Fibroblast of the conjunctiva (primary cell): ENCODE measurements at regions not wholly inside any gene's neighbourhood (a gene's known extent, or its start where the extent isn't known, plus 50 kb on each side); places are given as distances from the start of the nearest gene placed in this dataset.
"Not testable (repeated sequence)": the region's sequence is repeated elsewhere in the genome, so short reads cannot be mapped to it uniquely, and the experiment has no call there.

ENCODE experiments used
- DNase-seq: peaks from one replicate; pipeline ENCODE4 v3.0.0-alpha.2; 2010; ENCODE audit warnings: low read depth

DNA sequence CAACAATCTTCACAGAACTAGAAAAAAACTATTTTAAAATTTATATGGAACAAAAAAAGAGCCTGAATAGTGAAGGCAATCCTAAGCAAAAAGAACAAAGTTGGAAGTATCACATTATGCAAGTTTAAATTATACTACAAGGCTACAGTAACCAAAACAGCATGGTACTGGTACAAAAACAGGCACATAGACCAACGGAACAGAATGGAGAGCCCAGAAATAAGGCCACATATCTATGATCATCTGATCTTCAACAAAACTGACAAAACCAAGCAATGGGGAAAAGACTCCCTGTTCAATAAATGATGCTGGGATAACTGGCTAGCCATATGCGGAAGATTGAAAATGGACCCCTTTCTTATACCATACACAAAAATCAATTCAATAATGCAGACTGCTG, 74.4 kb upstream of the RTN4 start:
- not testable (repeated sequence) for DNase-seq

- DNase-seq: no peak
Observed at GRCh38 chr2:55123851-55124269, 73.6 kb upstream of the RTN4 start.

DNA sequence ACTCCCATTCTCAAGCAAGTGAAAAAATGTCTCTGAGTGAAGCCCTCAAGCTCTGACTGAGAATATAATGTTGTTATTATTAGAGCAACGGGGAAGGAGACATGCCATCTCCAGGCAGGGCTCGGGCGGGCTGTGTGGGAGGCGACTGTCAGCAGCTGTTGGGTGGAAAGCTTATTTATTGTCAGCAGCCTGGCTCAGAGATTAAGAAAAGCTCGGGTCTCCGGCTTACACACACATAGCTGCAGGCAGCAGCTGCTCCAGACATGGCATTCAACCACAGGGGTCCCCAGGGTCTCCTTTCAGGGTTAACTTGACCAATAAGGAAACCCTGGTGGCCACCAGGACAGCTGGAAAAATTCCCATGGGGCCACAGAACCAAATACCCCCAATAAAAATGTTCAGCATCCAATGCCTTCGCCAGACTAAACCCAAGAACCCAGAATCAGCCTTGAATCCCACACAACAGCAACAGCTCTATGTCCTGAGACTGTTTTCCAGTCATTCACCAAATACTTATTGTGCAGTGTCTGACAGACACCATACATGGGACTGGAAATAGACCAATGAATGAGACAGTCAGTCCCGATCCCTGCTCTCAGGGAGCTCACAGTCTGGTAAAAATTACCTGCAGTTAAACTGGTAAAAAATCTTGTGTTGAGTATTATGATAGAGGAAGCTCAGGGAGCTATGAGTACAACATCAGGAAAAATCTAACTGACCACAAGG, 70.5 kb upstream of the RTN4 start:
- DNase-seq: no peak

- DNase-seq: no peak
Observed at GRCh38 chr2:55119711-55120487, 69.6 kb upstream of the RTN4 start.

GRCh38 chr2:55118643-55119083, 68.4 kb upstream of the RTN4 start:
- DNase-seq: no peak

GRCh38 chr2:55116966-55117365, 66.7 kb upstream of the RTN4 start:
- no peak for DNase-seq

- DNase-seq: no peak
Observed at GRCh38 chr2:55116598-55116964, 66.3 kb upstream of the RTN4 start.

GRCh38 chr2:55115761-55116597, 65.7 kb upstream of the RTN4 start:
- no peak for DNase-seq

DNA sequence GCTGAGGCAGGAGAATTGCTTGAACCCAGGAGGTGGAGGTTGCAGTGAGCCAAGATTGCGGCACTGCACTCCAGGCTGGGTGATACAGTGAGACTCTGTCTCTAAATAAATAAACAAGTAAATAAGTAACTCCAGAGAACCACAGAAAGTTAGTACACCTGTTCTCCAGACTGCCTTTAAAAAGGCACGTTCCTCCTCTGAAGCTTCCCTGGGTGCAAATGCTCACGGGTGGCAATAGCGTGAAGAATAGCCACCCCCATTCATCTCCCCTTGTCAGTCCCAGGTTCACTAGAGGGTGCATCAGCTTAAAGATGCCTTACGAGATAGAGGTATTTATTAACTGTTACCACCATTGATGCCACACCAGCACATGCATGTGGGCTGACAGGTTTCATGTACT, 64.3 kb upstream of the RTN4 start:
- DNase-seq: no peak

DNA sequence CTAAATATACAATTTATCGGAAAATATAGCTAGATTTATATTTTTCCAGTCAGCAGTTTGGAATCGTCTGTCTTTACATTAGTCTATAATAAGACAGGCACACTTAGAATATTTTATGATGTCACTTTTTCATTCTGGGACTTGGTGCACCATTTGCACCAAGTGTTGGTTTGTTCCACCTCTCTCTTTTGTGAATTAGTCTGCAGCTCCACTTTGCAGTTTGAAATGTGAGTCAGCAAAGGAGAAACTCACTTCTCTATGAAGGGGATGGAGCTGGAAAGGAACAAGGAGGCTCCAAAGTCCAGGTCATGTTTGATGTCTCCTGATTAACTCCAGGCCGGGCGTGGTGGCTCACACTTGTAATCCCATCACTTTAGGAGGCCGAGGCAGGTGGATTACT, 63.8 kb upstream of the RTN4 start:
- DNase-seq: no peak

DNA sequence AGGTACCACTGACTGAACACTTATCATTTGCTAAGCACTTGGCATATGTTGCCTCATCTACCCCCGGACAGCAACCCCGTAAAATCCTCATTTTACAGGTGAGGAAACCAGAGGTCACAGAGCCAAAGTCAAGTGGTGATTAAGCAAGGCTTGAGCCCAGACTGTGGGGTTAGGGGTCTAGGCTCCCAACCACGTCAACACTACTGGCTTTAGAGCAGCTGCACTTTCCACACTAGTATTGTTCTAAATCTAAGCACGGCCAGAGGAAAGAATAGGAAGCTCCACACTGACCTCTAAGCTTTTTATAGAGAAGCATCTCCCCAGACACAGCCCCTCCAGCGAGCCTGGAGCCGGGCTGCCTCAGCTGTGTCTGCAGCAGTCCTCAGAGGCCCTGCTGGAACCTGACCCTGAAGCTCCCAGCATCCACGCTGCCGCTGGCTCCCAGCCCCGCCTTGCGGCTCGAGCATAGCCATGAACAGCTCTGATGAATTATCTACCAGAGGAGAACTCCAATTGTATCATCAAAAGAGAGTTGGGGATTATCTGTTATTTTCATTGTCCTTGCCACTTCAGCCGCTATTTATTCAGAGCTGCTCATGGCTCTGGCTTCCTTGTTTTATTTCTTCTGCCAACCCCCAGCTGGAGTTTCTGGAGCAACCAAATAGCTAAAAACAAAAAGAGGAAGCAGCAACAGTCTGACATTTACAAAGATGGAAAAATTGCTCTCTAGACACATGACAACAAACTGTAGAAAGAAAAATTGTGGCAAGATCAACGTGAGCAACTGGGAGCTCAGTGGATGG, 62.2 kb upstream of the RTN4 start:
- DNase-seq: peak; percentile 78

- DNase-seq: peak; percentile 83
Observed at GRCh38 chr2:55111570-55112228, 61.4 kb upstream of the RTN4 start.

- DNase-seq: no peak
Observed at GRCh38 chr2:55111230-55111569, 60.9 kb upstream of the RTN4 start.

DNA sequence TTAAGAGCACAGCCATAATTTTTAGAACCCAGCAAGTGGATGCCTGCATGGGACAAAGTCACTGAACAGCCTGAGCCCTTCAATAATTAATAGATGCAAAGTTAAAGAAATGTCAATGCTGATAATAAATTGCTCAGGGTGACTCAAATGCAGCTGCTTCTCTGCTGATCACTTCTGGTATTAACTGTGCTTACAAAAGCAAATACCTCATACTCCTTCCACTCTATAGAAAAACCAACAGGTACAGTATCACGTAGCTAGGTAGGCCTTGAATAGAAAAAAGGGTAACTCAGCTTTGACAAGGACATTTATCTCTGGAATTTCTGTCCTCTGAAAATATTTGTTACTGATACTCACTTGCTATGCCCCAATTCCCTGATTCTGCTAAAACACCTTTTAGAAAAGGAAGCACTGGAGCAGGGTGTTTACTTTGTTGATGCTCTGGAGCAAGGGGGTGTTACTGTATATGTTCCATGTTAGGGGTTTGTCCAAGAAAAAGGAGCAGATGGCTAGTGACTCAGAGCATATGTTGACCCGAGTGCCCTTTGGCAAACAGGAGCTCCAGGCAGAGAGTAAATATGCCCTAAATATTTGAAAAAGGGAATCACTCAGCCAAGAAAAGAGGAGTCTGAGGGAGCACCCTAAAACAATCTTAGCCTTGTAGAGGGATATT, 59.1 kb upstream of the RTN4 start:
- peak; percentile 70 for DNase-seq

DNA sequence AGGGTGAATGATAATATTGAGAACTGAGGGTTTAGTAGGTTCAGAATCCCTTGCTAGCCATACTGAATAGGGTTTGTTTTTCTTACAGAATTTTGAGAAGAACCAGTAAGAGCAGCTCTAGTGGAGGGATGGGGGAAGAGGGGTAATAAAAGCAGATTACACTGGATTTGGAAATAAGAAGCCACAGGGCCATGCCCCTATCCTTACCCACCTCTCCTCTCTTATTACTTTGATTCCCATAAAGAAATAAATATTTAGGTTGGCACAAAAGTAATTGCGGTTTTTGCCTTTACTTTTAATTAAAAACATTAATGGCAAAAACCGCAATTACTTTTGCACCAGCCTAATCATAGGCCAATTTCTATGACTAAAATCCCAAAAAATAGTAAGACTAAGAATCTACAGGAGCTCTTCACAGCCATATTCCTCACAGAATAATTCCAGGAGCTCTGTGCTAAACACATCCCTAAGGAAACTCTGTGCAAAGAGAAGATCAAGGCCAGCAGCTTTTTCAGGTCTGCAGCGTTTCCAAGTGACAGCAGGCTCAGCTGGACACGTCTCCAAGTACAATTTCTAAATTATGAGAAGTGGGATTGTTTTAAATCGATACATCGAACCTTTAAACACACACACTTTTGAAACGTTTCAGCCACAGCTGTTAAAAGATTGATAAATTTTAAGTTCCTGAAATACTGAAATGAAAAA, 58.4 kb upstream of the RTN4 start:
- DNase-seq: no peak

DNA sequence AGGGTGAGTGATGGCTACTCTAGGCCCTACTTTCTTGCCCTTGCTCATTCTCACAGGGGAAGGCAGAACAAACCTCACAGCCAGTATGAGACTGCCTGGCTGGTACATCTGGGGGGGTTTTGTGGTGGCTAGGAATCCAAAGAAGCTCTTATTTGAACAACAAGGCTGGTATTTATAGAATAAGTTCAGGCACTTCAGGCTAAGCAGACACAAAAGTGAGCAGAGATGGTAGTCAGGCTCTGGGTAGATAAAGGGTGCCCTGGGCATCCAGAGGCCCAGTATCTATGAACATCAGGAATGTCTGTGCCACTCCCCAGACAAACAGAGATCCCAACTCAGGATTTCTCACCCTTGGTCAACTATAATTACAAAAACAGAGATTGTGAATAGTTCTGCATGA, 57.2 kb upstream of the RTN4 start:
- no peak for DNase-seq

- DNase-seq: no peak
Observed at GRCh38 chr2:55106148-55106547, 55.9 kb upstream of the RTN4 start.

- DNase-seq: no peak
Observed at GRCh38 chr2:55105456-55105855, 55.2 kb upstream of the RTN4 start.

GRCh38 chr2:55103046-55103445, 52.8 kb upstream of the RTN4 start:
- no peak for DNase-seq
